ENCODE measurements at regions not wholly inside any gene's neighbourhood (a gene's known extent, or its start where the extent isn't known, plus 50 kb on each side); places are given as distances from the start of the nearest gene placed in this dataset.
"Not testable (repeated sequence)": the region's sequence is repeated elsewhere in the genome, so short reads cannot be mapped to it uniquely, and the experiment has no call there.

DNA sequence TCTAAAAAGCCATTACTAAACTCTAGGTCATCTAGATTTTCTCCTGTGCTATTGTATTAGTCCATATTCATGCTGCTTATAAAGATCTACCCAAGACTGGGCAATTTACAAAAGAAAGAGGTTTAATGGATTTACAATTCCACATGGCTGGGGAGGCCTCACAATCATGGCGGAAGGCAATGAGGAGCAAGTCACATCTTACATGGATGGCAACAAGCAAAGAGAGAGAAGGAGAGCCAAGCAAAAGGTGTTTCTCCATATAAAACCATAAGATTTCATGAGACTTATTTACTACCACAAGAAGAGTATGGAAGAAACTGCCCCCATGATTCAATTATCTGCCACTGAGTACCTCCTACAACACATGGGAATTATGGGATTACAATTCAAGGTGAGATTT is 69.6 kb upstream of the CCDC6 start:
- not testable (repeated sequence) for DNase-seq (ENCODE audit: low spot score)

DNA sequence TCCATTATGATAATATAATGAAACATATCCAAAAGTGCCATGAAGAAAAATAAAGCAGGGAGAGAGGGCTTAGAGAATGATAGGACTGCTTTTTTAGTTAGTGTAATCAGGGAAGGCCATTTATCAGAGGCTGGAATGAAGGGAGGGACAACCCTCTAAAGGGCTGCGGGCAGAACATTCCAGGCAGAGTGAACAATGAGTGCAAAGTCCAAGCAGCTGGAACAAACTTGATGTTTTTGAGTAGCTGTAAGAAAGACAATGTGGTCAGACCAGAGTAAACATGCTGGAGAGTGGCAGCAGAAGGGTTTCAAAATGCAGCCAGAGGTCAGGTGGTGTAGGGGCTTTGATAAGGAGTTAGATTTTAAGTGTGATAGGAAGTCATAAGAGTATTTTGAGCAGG is 65.6 kb upstream of the CCDC6 start:
- peak; percentile 97 for DNase-seq (ENCODE audit: low spot score)

DNA sequence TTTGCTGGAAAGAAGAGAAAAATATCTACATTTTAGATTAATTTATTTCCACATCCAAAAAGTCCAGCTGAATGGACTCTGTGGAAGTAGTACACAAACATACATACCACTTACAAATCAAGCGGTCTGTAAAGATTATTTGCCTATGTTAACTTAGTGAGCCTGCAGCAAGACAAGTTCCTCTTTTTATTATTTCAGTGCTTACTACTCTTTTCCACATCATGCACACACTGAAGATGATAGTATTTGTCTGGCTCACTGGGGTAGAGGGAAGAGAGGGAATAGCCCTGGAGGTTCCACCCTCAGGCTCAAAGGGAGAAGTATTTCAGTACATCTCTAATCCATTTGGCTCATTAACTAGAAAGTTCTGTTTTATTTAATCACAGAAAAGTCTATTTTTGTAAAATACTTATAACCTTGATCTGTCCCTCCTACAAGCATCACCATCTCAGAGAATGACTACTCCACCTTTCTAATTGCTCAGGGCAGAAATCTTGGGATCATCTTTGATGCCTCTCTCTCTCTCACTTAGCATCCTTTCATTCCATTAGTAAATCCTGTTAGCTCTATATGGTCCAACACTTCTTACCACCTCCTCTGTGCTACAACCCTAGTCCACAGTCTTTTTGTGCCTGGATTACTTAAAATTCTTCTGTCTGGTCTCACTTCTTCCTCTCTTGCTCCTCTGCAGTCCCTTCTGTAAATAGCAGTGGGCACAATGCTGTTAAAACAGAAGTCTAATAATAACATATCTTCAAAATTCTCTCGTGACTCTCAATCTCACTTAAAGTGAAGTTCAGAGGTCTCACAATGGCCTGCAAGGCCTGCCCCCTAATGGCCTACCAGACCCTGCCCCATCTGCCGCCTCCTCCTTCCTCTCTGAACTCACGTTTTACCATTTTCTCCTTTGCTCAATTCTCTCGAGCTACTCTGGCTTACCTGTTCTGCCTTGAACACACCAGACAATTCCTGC is 64.3 kb upstream of the CCDC6 start:
- DNase-seq (ENCODE audit: low spot score) = no peak

DNA sequence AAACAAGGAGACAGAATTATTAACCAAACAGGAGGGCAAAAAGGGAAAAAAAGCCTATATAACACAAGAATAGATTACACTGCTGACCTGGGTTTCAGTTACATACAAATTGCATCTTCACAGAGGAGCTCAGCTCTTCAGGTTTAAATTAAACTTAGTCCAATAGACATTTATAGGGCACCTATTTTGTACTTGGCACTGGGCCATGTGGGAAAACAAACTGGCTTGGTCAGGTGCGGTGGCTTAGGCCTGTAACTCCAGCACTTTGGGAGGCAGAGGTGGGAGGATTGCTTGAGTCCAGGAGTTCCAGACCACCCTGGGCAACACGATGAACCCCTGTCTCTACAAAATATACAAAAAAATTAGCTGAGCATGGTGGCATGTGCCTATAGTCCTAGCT is 62.3 kb upstream of the CCDC6 start:
- peak; percentile 66 for DNase-seq (ENCODE audit: low spot score)

DNA sequence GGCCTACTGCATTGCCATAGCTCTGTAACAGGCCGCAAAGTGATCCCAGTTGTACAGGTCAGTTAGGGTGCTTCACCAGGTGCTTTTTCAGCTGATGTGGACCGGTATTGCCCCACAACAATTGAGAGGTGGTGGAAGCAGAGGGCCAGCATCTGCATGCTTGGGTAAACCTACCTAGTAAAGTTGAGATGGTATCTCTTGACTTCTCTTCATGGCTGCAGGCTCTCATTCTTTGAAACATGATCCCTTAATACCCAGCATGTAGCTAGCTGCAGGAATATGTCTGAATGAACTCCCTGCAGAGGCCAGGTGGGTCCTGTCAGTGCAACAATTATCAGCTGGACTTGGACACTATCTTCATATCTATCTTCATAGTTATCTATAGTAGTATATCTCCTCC is 60.7 kb upstream of the CCDC6 start:
- peak; percentile 56 for DNase-seq (ENCODE audit: low spot score)

DNA sequence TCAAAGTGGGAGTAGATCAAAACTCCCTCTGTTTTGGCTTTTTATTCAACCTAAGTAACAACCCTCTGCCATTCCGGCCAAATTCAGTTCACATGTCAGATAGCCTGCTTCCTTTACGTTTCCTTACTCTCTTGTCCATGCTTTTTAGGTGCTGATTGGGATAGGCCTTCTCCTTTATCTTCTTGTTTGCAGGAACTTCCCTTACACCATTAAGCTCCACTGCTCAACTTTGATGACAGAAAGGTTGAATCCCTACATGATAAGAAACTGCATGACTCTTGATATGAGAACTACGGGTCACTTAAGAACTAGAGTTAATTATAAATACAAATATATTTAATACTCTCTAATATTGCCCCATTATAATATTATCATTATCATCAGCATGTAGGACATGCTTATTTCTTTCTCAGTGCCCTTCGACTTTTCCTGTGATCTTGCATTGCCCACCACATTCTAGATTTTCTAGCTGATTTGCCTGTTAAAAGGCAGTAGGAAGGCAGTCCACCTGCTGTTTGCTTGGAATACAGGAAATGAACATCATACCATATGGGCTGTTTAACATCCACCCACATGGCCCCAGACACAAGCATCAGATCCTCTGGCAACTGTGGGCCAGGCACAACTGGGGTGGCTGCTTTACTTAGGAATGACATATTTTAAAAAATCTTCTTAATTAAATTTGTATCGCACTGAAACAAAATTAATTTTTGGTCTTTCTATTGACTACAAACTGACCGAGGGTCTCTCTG is 59.7 kb upstream of the CCDC6 start:
- DNase-seq (ENCODE audit: low spot score) = peak; percentile 51

DNA sequence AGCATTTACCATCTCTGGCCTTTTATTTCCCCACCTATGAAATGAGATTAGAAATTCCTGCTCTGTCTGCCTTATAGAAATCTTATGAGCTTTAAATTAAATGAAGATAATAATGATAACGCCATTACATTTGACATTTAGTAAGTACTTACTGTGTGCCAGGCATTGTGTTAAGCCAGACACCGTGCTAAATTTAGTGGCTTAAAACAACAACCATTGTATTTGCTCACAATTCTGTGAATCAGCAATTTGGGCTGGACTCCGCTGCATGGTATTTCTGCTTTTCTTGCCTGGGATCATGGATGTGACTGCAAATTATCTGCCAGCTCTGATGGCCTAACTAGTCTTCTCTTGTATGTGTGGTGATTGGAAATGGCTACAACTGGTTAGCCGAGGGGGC is 56.4 kb upstream of the CCDC6 start:
- DNase-seq (ENCODE audit: low spot score) = no peak

DNA sequence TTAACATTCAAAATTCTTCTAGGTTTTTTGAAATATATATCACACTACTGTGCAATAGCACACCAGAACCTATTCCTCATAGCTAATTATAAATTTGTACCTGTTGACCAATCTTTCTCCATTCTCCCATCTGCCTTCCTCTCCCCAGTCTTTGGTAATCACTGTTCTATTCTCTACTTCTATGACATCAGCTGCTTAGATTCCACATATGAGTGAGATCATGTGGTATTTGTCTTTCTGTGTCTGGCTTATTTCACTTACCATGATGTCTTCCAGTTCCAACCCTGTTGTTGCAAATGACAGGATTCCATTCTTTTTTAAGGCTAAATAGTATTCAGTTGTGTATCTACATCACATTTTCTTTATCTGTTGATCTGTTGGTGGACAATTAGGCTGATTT is 54.4 kb upstream of the CCDC6 start:
- no peak for DNase-seq (ENCODE audit: low spot score)

DNA sequence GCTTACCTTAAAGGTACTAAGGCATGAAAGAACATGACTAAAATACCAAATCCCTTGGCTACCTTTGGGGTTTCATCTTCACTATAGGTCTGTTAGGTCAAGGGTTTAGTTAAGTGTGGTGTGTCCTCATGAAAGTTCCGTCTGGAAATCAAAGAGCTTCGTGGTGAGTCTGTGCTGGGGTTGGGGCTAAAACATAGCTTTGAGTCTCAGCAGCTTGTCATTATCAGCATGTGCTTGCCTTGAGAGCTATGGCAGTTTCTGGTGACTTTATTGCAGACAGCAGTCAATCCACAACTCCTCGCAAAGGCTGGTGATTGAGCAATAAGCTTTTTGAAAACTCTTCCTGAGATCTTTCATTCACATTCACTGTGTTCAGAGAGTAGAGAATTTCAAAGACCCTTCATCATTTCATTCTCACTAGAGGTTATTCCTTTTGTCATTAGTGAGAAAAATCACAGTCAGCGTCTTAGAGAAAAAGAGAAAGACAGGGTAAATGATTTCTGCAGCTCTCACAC is 53.2 kb upstream of the CCDC6 start:
- no peak for DNase-seq (ENCODE audit: low spot score)

DNA sequence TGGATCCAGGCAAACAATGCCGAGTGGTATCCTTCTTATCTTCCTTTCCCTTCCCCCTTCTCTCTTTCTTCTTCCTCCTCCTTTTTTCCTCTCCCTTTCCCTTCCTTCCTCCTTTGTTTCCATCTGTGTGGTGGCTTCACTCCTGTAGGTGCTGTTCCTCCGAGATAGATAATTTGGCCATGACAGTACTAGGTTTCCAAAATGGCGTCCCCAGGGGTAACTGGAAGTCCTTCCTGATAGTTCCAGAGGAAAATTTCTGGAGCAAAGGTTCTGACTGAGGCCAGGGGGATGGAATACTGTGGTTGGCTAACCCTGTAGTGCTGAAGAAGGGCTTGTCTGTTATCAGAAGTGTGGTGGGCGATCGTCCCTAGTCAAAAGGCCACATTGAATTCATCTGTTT is 52.5 kb upstream of the CCDC6 start:
- no peak for DNase-seq (ENCODE audit: low spot score)

DNA sequence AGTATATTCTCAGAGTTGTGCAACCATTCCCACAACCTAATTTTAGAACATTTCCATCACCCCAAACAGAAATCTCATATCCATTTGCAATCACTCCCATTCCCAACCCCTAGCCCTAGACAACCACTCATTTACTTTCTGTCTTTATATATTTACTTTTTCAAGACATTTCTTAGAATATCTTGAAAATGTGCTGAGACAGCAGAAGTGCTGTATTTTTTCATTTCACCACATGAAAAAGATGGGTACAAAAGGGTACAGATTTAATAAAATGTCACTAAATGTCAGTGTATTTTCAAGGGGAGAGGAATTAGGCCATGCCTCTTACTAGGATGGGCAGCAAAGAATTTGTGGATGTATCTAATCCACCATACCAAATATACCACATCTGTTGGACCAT is 51.6 kb upstream of the CCDC6 start:
- no peak for DNase-seq (ENCODE audit: low spot score)

Measured in HT-29 (cell line).